ENCODE measurements at regions not wholly inside any gene's neighbourhood (a gene's known extent, or its start where the extent isn't known, plus 50 kb on each side); places are given as distances from the start of the nearest gene placed in this dataset.

DNA sequence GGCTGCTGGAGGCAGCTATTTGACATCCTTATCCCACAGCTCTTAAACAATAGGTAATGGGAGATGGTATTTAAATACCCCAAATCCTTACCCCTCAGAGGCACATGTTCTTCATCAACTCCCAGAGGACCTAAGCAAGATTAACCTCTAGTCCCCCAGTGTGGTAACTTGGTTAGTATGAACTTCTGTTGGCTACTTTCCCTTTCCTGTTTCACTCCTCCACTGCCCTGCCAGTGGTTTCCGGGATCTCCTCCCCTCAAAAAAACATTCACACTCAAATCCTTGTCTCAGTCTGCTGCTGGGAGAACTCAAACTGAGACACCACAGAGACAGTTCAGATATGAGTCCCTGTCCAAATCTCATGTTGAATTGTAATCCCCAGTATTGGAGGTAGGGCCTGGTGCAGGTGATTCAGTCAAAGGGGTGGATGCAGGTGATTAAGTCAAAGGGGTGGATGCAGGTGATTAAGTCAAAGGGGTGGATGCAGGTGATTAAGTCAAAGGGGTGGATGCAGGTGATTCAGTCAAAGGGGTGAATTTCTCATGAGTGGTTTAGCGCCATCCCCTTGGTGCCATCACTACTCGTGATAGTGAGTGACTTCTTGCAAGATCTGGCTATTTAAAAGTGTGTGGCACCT lies 335.0 kb upstream of the CTNNB1 start:
- TF ChIP-seq FOXM1 (IDR thresholded peaks at IDR 0.05; ENCODE audit: borderline replicate concordance) (no peak), ELF4 (IDR thresholded peaks at IDR 0.05) (no peak), SUZ12 (IDR thresholded peaks at IDR 0.05) (no peak), HDGF (IDR thresholded peaks at IDR 0.05; ENCODE audit: borderline replicate concordance) (no peak), NFRKB (IDR thresholded peaks at IDR 0.05) (no peak), FOXK2 (IDR thresholded peaks at IDR 0.05) (no peak), BHLHE40 (IDR thresholded peaks at IDR 0.05; ENCODE audit: borderline replicate concordance) (no peak), ZNF384 (IDR thresholded peaks at IDR 0.05) (no peak), SP1 (IDR thresholded peaks at IDR 0.05) (no peak)
- TF ChIP-seq, protein P1, sequence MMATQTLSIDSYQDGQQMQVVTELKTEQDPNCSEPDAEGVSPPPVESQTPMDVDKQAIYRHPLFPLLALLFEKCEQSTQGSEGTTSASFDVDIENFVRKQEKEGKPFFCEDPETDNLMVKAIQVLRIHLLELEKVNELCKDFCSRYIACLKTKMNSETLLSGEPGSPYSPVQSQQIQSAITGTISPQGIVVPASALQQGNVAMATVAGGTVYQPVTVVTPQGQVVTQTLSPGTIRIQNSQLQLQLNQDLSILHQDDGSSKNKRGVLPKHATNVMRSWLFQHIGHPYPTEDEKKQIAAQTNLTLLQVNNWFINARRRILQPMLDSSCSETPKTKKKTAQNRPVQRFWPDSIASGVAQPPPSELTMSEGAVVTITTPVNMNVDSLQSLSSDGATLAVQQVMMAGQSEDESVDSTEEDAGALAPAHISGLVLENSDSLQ (IDR thresholded peaks at IDR 0.05), result no peak
